Right lobe of liver (tissue), 6 donors: ENCODE measurements at regions not wholly inside any gene's neighbourhood (a gene's known extent, or its start where the extent isn't known, plus 50 kb on each side); places are given as distances from the start of the nearest gene placed in this dataset.

ENCODE experiments used
- ATAC-seq, 4 donors: fragments of 200-7000 bp; cut with Tn5 transposase; one replicate each; pipeline ENCODE4 v1.9.1; 2020; ENCODE audit warnings: mild to moderate bottlenecking in 4 of 4, moderate library complexity in 4 of 4
- DNase-seq, 3 donors: peaks; one replicate each; pipeline ENCODE4 v3.0.0-alpha.2; 2020
- H3K27ac ChIP-seq, 3 donors: fragments of 200-600 bp; one replicate each; pipeline ENCODE4 v1.8.0; 2022
- H3K27me3 ChIP-seq, 2 donors: fragments of 200-600 bp; one replicate each; pipeline ENCODE4 v1.8.0; 2022
- H3K36me3 ChIP-seq, 4 donors: fragments of 200-600 bp; sonication (generic) in 1 of 4; one replicate each; pipeline versions ENCODE4 v1.5.1 to v1.8.0; 2017 to 2022; ENCODE audit warnings: control low read depth in 1 of 4
- H3K4me1 ChIP-seq, 4 donors: fragments of 200-600 bp; sonication (generic) in 1 of 4; one replicate each; pipeline versions ENCODE4 v1.5.1 to v1.8.0; 2017 to 2022; ENCODE audit warnings: control low read depth in 1 of 4
- H3K4me3 ChIP-seq, 3 donors: fragments of 200-600 bp; one replicate each; pipeline ENCODE4 v1.8.0; 2022
- H3K9me3 ChIP-seq, 4 donors: fragments of 200-600 bp; sonication (generic) in 1 of 4; one replicate each; pipeline versions ENCODE4 v1.5.1 to v1.8.0; 2017 to 2022; ENCODE audit warnings: control low read depth in 1 of 4
- POLR2A ChIP-seq: fragments of 450-650 bp; IDR thresholded peaks from one replicate; pipeline ENCODE4 v1.6.1; 2017; ENCODE audit warnings: antibody characterized with exemption, mild to moderate bottlenecking
- WGBS: methylation state at CpG from one replicate; pipeline ENCODE4 v1.1.6; 2018; ENCODE audit warnings: low coverage, low lambda C conversion rate; ENCODE audit not compliant: insufficient coverage; ENCODE audit errors: missing lambda C conversion rate; 5-methylcytosine and 5-hydroxymethylcytosine counted together
- intact Hi-C, 2 donors: fragments of 100-400 bp; cut with DNase I; formaldehyde crosslinking; loops; one replicate each; pipeline versions ENCODE4 v1.11.2 to v1.14.1; 2022
- TF ChIP-seq, protein P1 (sequence below), 4 donors: fragments of 200-600 bp in 3 of 4; fragments of 450-650 bp in 1 of 4; IDR thresholded peaks; one replicate each; pipeline versions ENCODE4 v1.5.1 to v1.8.0; 2016 to 2022; ENCODE audit warnings: antibody characterized with exemption in 4 of 4, mild to moderate bottlenecking in 2 of 4
- donor health status: DM: no; HTN: yes; CAD: no.
- donor health status: DM: no; HTN: no; CAD: no.
- donor health status: DM: no; HTN: no; CAD: no.
- donor health status: DM: no; HTN: yes; CAD: no.
- donor health status: DM: no; HTN: yes; CAD: no.

DNA sequence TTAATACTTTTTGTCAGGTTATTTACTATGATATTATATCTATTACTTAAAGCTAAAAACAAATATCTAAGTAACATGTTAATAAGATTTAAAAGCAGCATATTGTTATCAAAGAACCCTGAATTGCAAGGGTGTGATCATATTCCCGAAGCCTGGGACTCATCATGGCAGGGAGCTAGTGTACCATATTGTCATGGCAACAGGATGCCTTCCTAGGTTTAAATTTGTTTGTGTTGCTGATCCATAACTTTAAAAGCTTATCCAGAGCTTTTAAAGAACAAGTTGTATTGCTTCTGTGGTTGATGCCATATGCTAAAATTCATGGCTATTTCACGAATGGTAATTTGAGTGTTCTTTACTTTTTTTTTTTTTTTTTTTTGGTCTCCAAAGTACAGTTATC lies 500.5 kb downstream of the NAV3 start:
- intact Hi-C loops, result no loop called here
- Histone ChIP-seq H3K36me3 (no peaks in the 10 kb centered on the region), H3K9me3 (no peaks in the 10 kb centered on the region), H3K4me3 (no peak overlapping the region), H3K27me3 (no peaks in the 10 kb centered on the region), H3K27ac (no peak overlapping the region), H3K4me1 (no peaks in the 10 kb centered on the region)
- ATAC-seq (no peak), DNase-seq (no peak)
- TF ChIP-seq POLR2A, result no peak
- TF ChIP-seq, protein P1, sequence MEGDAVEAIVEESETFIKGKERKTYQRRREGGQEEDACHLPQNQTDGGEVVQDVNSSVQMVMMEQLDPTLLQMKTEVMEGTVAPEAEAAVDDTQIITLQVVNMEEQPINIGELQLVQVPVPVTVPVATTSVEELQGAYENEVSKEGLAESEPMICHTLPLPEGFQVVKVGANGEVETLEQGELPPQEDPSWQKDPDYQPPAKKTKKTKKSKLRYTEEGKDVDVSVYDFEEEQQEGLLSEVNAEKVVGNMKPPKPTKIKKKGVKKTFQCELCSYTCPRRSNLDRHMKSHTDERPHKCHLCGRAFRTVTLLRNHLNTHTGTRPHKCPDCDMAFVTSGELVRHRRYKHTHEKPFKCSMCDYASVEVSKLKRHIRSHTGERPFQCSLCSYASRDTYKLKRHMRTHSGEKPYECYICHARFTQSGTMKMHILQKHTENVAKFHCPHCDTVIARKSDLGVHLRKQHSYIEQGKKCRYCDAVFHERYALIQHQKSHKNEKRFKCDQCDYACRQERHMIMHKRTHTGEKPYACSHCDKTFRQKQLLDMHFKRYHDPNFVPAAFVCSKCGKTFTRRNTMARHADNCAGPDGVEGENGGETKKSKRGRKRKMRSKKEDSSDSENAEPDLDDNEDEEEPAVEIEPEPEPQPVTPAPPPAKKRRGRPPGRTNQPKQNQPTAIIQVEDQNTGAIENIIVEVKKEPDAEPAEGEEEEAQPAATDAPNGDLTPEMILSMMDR (IDR thresholded peaks at IDR 0.05), result no peak
- WGBS, result 56% methylated on average over 2 of the region's 2 CpGs

DNA sequence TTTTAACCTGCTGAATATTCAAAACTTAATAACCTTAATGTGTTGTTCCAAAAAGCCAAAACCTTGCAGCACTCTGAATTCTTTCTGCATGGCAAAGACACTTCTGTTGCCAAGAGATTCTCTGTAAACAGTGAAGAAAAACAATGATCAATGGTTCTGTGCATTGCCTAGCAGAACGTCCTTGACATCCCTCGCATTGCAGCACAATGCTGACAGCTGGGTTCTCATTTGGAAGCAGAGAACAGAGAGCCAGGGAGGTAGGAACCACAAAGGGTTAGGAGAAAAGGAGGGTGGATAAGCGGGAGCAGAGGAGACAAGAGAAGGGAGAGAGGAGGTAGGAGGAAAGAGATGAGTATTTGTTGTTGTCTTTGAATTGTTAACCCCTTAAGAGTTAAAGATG lies 501.1 kb downstream of the NAV3 start:
- Histone ChIP-seq H3K27me3 (no peaks in the 10 kb centered on the region), H3K9me3 (no peaks in the 10 kb centered on the region), H3K4me3 (no peak overlapping the region), H3K36me3 (no peaks in the 10 kb centered on the region), H3K4me1 (no peaks in the 10 kb centered on the region), H3K27ac (no peak overlapping the region)
- intact Hi-C loops, result no loop called here
- no peak for TF ChIP-seq POLR2A
- TF ChIP-seq, protein P1 (IDR thresholded peaks at IDR 0.05), result no peak
- ATAC-seq (peak in 2 of 4 donors; percentile 25 to 43), DNase-seq (no peak)
- WGBS, result 23% methylated on average over 3 of the region's 3 CpGs

DNA sequence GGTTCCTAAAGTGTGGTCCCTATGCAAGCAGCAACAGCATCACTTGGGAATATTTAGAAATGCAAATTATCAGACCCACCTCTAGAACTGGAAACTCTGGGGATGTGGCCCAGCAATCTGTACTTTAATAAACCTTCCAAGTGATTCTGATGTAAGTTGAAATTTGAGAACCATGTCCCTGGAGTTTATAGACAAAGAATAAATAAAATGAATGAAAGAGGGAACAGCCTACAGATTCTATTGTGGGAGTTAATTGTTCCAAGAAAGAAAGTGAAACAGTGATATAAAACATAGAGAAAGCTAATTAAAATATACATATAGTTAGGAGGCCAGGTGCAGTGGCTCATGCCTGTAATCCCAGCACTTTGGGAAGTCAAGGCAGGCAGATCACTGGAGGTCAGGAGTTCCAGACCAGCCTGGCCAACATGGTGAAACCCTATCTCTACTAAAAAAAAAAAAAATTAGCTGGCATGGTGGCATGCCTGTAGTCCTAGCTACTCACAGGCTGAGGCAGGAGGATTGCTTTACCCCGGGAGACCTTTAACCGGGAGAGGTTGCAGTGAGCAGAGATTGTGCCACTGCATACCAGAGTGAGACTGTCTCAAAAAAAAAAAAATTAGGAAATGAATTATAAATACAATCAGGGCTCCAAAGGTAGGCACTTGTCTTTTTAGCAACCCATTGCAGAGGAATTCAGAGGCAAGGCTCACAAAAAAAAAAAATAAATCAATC lies 507.5 kb downstream of the NAV3 start:
- DNase-seq, result no peak
- Histone ChIP-seq H3K4me1 (no peaks in the 10 kb centered on the region), H3K9me3 (no peaks in the 10 kb centered on the region), H3K4me3 (no peak overlapping the region), H3K36me3 (no peaks in the 10 kb centered on the region), H3K27ac (no peak overlapping the region), H3K27me3 (no peaks in the 10 kb centered on the region)
- TF ChIP-seq, protein P1 (IDR thresholded peaks at IDR 0.05), result no peak
- TF ChIP-seq POLR2A, result no peak
- 76% methylated on average over 2 of the region's 2 CpGs for WGBS
- intact Hi-C loops, result no loop called here
- peak in 1 of 4 donors; percentile 50 for ATAC-seq

DNA sequence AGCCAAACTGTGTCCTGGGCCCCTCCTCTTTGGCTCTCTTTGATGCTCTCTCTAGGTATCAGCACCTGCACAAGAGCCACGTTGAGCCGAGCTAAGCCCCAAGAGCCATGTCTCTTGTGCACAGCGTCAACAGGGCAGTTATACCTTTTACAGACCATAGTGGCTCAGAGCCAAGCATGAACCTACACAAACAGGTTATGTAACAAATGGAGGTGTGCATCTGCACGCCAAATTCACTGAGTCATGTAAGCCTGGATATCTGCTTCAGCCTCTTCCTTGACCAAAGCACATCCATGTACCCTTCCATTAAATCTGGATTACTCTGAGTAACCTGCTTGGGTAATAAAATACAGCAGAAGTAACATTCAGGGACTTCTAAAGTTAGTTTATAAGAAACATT lies 509.7 kb downstream of the NAV3 start:
- TF ChIP-seq, protein P1 (IDR thresholded peaks at IDR 0.05), result no peak
- no peak for TF ChIP-seq POLR2A

More for the DNA sequence above, 509.7 kb downstream of the NAV3 start:
- H3K27ac ChIP-seq, result no peak overlapping the region
- no peaks in the 10 kb centered on the region for H3K27me3 ChIP-seq
- DNase-seq, result no peak
- no peak for ATAC-seq
- H3K36me3 ChIP-seq, result no peaks in the 10 kb centered on the region
- no peaks in the 10 kb centered on the region for H3K9me3 ChIP-seq
- intact Hi-C loops, result no loop called here
- WGBS, result 86% methylated on average over 1 of the region's 4 CpGs
- H3K4me3 ChIP-seq, result no peak overlapping the region
- H3K4me1 ChIP-seq, result no peaks in the 10 kb centered on the region
